ENCODE measurements at regions not wholly inside any gene's neighbourhood (a gene's known extent, or its start where the extent isn't known, plus 50 kb on each side); places are given as distances from the start of the nearest gene placed in this dataset.

GRCh38 chrX:88170553-88170952, 576.5 kb upstream of the CPXCR1 start:
- TF ChIP-seq, protein P1, sequence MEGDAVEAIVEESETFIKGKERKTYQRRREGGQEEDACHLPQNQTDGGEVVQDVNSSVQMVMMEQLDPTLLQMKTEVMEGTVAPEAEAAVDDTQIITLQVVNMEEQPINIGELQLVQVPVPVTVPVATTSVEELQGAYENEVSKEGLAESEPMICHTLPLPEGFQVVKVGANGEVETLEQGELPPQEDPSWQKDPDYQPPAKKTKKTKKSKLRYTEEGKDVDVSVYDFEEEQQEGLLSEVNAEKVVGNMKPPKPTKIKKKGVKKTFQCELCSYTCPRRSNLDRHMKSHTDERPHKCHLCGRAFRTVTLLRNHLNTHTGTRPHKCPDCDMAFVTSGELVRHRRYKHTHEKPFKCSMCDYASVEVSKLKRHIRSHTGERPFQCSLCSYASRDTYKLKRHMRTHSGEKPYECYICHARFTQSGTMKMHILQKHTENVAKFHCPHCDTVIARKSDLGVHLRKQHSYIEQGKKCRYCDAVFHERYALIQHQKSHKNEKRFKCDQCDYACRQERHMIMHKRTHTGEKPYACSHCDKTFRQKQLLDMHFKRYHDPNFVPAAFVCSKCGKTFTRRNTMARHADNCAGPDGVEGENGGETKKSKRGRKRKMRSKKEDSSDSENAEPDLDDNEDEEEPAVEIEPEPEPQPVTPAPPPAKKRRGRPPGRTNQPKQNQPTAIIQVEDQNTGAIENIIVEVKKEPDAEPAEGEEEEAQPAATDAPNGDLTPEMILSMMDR (IDR thresholded peaks at IDR 0.05; ENCODE audit: poor library complexity): no peak
- TF ChIP-seq EZH2phosphoT487 (IDR thresholded peaks at IDR 0.05; ENCODE audit: low read depth, severe bottlenecking, unreplicated experiment): no peak
